HG03460 (cell line): ENCODE measurements at regions not wholly inside any gene's neighbourhood (a gene's known extent, or its start where the extent isn't known, plus 50 kb on each side); places are given as distances from the start of the nearest gene placed in this dataset.
"Not testable (repeated sequence)": the region's sequence is repeated elsewhere in the genome, so short reads cannot be mapped to it uniquely, and the experiment has no call there.

Experiments used
- ATAC-seq: cut with Tn5 transposase; IDR thresholded peaks from one replicate; pipeline ENCODE4 v1.9.1; 2021; ENCODE audit not compliant: unreplicated experiment

DNA sequence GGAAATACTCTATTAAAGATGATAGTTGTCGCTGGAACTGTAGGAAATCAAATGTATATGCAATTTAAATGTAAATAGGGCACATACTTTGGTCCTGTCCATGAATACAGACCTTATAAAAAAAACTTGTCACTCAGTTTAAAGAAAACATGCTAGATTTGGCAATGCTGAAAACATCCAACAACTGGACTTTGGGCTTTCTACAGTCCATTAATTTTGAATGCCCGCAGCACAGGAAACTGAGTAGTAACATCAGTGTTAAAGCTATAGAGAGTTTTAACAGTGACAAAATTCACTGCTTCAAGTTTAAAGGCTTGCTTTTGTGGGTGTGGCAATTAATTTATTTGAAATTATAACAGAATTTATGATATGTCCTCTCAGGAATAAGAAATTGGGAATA, 578.4 kb downstream of the TRIML1 start:
- ATAC-seq: no peak

DNA sequence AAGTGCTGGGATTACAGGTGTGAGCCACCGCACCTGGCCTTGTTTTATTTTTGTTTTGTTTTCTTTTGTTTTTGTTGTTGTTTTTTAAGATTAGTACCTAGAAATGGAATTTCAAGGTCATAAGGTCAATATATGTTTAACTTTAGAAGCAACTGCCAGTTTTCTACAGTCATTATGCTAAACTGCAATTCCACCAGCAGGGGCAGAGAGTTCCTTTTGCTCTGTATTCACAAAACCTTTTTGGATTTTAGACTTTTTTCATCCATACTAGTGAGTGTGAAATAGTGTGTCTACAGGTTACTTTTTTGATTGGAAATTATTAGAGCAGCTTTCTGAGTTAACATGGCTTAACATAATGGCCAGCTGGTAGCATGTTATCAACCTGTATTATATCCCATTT, 580.6 kb downstream of the TRIML1 start:
- no peak for ATAC-seq

DNA sequence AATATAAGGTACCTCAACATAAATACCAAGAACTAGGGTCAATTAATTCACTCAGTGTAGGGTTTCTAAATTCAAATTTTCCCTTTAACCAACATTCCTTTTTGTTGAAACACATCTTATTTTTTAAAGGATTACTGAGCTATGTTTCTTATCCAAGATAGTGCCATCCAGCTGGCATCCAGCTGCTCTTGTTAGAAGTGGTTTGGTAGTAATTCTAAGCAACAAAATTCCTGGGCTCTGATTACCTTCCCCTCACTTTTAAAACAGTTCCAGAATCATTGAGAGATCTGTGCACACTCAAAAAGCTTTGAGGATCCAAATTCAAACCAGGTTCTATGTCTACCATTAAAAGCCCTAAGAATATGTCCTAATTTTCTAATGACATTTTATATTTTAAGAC, 583.7 kb downstream of the TRIML1 start:
- no peak for ATAC-seq

DNA sequence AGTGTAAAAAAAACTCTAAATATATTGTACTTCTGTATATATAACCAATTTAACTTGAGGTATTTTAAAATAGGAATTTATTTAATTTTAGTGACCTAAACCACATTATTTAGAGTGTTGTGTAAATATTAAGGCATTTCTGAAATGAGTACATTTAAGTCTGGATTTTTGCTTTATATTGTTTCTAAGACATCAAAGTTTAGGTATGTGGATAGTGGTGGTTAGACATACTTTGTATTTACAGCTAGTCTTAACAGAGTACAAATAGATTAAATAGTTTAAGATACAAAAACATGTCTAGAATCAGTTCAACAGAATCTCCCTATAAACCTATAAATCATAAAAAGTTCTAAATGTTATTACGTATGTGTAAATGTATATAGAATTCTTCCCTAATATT, 588.5 kb downstream of the TRIML1 start:
- no peak for ATAC-seq

DNA sequence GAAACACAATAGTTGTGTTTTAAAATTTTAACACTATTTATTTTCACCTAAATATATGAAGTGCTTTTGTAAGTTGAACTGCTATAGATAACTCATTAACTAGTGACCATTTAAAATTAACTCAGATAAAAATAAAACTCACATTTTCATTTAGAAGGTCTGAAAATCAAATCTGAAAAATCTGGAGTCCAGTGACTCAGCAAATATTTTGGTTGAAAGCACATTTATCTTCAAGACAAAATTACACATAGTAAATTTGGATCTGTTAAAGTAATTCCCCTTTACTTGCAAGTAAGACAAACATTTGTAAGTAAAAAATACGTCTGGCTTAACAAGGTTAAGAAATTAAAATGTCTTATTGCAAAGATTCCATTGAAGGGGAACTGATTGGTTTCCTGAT, 589.1 kb downstream of the TRIML1 start:
- no peak for ATAC-seq

DNA sequence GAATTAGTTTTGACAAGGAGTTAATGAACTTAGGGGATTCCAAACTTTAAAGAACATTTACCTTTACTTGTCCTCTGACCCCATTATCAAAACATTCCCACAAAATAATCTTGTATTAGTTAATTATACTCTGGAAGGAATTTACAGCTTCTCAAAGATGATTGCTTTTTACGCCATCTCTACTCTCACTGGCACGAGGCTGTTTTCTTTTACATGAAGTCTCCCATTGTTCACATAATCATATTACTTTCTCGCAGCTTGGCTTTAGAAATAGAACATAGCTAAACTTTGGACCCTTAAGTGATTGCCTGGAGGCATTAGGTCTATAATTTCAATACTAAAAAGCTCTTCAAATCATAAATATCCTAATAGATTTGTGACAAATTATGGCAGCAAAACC, 592.9 kb downstream of the TRIML1 start:
- no peak for ATAC-seq

DNA sequence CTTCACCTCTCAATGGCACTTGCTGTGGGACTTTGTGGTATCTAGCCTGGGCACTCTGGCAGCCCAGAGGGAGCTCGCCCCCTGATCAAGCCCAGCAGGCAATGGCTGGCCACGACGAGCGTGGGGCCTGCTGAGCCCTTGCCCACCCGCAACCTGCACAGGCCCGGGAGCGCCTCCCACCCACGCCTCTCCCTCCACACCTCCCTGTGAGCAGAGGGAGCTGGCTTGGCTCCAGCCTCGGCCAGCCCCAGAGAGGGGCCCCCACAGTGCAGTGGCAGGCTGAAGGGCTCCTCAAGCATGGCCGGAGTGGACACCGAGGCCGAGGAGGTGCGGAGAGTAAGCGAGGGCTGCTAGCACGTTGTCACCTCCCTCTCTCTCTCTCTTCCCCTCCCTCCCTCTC, 595.8 kb downstream of the TRIML1 start:
- no peak for ATAC-seq

DNA sequence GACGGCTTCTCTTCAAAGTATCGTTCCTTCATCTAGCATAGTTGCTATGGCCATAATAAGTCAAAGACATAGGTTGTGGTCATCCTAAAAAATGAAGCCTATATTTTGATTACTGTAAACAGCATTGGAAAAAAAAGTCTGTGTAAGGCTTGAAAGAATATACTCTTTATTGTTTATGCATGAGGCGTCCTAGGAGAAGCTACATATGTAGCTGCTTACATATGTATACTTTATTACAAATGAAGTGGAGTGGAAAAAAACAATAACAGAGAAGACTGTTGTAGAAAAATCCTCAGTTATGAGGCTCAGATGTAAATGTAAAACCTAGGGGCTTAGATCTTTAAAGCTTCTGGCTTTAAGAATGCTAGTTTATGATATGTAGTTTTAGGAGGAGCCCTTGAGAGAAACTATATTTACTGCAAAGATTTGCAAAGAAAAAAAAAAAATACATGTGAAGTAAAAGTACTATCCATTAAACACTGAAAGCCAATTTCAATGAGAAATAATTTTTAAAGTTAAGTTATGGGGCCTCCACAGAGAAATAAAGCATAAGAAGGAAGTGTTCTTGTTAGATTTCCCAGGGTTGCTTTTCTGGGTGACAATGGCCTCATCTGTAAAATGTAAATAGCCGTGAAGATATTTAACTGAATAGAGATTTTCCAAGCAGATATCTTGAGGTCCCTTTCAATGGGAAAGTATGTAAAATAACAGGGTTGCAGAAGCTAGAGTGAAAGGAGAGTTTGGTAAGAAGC, 598.2 kb downstream of the TRIML1 start:
- ATAC-seq: no peak

DNA sequence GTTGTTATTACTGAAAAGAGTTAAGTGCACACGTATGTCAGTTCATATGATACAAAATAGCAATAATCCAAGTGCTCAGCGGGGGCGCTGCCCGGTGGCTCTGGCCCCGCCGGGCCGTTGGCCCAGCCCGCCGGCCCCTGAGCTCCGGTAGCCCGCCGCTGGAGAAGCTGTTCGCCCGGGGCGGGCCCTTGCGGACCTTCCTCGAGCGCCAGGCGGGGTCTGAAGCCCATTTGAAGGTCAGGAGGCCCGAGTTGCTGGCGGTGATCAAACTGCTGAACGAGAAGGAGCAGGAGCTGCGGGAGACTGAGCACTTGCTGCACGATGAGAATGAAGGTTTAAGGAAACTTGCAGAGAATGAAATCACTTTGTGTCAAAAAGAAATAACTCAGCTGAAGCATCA, 599.0 kb downstream of the TRIML1 start:
- not testable (repeated sequence) for ATAC-seq

DNA sequence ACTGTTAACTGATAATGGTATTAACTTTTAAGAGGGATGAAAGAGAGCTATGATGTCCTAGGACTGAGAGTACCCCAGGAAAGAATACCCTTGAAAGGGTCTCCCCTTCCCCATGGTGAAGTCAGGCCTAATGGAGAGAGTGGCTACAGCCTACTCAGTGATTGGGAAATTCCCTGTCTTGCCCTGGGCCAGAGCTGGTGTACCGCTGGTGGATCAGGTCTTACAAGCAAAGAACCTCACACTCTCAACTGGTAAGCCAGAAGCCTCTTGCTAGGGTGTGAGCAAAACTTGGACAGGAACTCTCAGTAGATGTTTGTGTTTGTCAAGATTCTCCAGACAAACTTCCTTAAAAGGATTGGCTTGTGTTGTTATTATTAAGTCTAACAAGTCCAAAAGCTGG, 600.9 kb downstream of the TRIML1 start:
- not testable (repeated sequence) for ATAC-seq

DNA sequence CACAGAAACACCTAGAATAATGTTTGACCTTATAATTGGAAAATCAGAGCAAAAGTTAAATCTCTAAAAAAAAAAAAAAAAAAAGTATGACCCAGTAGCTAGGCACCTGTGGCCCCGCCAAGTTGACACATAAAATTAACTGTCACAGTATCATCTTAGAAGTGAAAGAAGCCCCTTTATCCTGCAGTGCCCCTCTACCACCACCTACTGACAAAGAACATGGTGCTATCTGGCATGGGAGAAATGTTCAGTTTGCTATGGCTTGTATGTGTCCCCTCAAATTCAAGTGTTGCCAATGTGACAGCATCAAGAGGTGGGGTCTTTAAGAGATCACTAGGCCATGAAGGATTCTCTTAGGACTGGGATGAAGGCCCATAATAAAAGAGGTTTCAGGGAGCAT, 601.5 kb downstream of the TRIML1 start:
- not testable (repeated sequence) for ATAC-seq

DNA sequence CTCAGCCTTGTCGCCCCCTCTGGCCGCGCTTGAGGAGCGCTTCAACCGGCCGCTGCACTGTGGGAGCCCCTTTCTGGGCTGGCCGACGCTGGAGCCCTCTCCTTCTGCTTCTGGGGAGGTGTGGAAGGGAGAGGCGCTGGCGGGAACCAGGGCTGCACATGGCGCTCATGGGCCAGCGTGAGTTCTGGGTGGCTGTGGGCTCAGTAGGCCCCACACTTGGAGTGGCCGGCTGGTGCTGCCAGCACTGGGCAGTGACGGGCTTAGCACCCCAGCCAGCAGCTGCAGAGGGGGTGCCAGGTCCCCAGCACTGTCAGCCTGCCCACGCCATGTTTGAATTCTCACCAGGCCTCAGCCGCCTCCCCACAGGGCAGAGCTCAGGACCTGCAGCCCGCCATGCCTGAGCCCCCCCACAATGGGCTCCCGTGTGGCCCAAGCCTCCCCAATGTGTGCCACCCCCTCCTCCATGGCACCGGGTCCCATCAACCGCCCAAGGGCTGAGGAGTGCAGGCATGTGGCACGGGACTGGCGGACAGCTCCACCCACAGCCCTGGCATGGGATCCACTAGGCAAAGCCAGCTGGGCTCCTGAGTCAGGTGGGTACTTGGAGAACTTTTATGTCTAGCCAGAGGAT, 615.2 kb downstream of the TRIML1 start:
- no peak for ATAC-seq

DNA sequence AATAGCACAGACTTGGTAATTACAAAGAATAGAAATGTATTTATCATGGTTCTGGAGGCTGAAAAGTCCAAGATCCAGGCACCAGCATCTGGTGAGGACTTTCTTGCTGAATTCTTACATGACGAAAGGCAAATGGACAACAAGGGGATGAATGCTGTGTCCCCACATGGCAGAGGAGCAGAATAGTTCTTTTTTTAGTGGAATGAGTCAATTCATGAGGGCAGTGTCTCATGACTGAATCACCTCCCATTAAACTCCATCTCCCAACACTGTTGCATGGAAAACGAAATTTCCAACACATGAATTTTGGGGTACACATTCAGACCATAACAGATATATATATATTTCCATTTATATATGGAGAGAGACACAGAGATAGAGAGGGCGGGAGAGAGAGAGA, 628.3 kb downstream of the TRIML1 start:
- no peak for ATAC-seq

DNA sequence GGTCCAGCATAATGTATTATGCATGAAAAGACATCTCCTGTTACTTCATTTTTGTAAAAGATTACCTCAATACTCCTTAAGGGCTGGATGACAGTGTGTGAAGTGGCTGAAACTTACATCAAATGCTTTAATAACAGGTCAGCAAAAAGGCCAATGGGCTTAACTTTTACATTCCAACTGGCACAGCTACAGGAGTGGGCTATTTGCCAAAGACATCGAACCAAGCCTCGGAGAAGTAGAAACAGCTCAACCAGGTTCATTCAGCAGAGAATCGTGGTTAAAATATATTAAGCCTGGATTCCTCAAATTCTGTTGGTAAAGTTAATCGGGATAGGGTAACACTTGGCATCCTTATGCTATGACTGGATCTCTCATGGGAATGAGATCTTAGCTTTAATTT, 639.7 kb downstream of the TRIML1 start:
- no peak for ATAC-seq

DNA sequence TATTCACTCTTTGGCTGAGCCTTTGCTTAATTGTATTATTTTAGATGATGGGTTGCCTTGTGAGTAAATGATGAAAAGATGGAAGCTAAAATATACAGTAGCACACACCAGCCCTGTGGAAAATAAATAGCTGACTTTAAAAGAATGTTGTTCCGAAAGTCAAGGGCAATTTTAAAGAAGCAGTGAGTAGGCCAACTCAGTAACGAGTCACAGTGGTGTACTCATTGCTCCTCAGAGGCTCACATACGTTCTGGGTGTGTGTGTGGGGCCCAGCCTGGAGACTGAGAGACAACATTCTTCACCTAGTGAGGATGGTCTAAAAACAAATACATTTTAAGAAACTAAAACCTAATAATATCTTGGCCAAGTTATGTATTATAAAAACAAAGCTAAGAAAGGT, 640.3 kb downstream of the TRIML1 start:
- ATAC-seq: no peak

DNA sequence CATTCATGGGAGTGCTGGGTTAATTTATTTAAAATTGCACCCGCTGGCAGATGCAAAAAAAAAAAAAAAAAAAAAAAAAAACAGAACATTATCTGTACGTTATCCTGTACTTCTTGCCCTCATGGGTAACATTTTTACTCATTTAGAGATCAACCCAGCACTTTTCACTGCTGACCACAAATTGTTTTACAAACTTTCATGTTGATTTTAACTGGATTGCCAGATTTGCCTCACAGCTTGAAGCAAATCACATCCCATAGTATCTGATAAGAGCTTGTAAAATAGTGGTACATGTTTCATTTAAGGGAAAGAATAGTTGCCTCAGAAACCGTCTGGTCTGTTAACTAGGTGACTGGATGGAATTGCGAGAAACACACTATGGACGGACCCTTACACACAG, 640.8 kb downstream of the TRIML1 start:
- ATAC-seq: no peak

DNA sequence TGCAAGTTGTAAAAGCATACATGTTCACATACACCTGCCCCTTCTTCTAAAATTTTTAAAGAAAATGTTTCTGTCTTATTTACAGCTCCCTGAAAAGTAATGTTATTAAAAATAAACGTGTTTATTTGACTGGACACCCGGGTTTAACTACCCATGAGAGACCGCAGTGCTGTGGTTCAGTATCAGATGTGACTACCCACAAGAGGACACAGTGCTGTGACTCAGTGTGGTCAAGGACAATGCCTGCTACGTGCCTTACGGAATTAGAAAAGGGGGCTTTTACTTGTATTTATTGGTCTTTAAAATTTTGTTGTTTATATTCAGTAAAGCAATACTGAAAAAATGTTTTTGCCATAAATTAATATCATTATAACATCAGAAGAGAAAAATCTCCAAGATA, 641.4 kb downstream of the TRIML1 start:
- ATAC-seq: no peak

DNA sequence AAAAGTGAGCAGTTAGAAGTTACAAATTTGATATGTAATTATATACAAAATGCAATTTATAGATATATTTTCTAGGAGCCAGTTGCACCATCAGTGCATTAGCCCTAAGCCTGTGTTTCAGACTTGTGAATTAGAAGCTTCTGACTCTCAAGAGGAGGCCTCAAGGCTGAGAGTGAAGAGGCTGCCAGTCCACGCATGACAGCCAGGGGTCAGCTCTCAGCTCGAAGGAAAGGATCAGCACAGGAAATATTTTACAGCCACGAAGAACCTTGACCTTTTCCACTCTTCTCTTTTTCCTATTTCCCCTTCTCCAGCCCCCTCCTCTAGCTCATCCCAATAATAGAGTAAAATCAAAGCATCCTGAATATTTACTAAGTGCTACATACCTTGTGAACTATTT, 642.4 kb downstream of the TRIML1 start:
- ATAC-seq: no peak

DNA sequence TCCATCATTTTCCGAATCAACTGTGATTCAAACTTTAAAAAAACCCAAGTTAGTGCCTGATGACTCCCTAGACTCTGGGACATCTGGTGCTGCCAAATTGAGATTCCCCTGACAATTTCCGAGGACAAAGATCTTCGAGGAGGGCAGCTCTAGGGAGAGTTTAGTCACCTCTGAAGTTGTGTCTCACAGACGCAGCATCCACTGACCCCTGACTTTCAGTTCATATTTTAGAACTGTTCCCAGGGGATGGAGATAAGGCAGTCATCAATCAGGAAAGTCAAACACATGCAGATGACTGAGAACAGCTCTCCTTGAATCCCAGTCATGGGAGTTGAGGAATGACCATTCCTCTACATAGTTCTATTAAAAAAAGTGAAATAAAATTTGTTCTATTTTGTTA, 643.9 kb downstream of the TRIML1 start:
- no peak for ATAC-seq

DNA sequence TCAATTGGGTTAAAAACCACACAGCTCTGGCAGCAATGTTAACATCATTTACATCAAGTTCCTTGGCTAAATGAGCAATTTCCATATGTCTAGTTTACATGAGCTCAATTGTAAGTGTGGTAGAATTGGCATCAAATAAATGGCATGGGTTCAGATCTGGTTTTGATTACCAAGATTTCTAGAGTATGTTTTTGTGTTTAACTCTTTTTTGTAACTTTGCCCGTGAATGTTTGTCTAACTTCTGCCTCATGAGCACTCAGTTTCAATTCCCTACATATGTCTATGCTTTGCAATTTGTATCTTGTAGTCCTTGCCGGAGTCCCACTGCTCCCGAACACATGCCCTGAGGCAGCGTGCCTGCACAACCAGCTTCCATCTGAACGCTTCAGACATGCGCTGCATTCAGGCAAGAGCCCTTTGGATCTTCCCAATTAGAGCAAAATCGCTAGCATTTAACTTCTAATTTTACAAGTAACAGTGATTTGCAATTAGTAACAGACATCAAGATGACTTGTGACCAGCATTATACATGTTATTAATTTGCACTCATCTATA, 644.4 kb downstream of the TRIML1 start:
- no peak for ATAC-seq

DNA sequence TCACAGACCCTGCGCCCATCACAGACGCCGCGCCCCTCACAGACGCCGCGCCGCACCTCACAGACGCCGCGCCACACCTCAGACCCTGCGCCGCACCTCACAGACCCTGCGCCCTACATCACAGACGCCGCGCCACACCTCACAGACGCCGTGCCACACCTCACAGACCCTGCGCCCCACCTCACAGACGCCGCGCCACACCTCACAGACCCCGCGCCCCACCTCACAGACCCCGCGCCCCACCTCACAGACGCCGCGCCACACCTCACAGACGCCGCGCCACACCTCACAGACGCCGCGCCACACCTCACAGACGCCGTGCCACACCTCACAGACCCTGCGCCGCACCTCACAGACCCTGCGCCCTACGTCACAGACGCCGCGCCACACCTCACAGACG, 657.4 kb downstream of the TRIML1 start:
- ATAC-seq: not testable (repeated sequence)

DNA sequence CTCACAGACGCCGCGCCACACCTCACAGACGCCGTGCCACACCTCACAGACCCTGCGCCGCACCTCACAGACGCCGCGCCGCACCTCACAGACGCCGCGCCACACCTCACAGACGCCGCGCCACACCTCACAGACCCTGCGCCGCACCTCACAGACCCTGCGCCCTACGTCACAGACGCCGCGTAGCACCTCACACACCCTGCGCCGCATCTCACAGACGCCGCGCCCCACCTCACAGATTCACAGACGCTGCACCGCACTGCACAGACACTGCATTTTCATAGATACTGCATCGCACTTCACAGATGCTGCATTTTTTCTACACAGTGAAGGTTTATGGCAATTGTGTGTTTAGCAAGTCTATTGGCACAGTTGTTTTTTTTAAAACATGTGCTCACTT, 657.8 kb downstream of the TRIML1 start:
- not testable (repeated sequence) for ATAC-seq

DNA sequence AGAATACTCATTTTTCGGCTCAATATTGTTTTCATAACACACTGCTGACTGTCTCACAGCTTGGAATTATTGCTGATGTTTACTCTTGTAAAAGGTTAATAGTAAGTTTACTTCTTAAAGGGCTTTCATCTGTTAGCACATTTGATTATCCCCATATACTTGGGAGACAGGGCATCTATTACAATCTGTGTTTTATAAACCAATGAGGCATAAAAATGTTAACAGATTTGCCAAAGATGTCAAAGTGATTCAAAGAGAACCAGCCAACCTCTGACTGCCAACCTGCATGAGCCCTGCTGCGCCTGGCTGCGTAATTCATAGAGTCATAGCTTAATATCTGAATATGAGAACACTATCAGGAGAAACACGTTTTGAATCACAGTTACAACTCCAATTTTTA, 665.6 kb downstream of the TRIML1 start:
- no peak for ATAC-seq
